ENCODE measurements at regions not wholly inside any gene's neighbourhood (a gene's known extent, or its start where the extent isn't known, plus 50 kb on each side); places are given as distances from the start of the nearest gene placed in this dataset.

GRCh38 chr9:26781906-26782305, 110.7 kb downstream of the CAAP1 start:
- TF ChIP-seq POLR2A (IDR thresholded peaks at IDR 0.05) (no peak), CTCF (IDR thresholded peaks at IDR 0.05) (no peak)
